ENCODE measurements at regions not wholly inside any gene's neighbourhood (a gene's known extent, or its start where the extent isn't known, plus 50 kb on each side); places are given as distances from the start of the nearest gene placed in this dataset.

DNA sequence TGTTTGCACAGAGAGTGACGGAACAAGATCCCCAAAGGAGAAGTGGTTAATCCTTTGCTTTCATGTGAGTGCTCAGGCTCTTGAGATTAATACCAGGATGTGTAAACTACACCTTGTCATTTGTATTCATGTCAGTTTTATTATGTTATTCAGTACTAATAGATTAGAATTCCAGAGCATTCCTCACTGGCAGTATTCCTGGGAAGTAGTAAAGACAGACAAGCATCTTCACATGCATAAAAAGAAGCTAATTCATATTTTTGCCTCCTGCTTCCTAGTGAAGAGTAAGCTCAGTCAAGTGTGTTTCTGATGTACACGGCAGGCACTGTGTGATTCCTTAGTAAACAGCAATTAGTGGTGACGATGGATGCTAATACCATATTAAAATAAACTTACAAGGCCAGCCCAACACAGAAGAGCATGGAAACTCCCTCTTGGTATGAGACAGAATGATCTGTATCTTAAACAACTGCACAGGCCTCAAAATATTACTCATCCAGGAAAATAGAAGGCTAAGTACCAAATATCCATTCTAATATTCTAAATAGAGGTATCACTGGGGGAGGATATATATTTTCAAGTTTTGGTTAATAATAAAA lies 336.8 kb upstream of the MCTP2 start:
- Histone ChIP-seq H3K4me3 (ENCODE audit: low read depth in 1 of 2, low read length in 2 of 2) (no peak overlapping the region), H3K27ac (ENCODE audit: low read depth, low read length) (no peak overlapping the region), H3K4me1 (ENCODE audit: insufficient read depth, low read length) (no peaks in the 10 kb centered on the region), H3K9me3 (ENCODE audit: low read length) (no peaks in the 10 kb centered on the region), H3K36me3 (ENCODE audit: insufficient read depth, low read length) (no peaks in the 10 kb centered on the region), H3K9ac (ENCODE audit: low read length) (no peak overlapping the region), H3K27me3 (ENCODE audit: control insufficient read depth in 1 of 2, insufficient read depth in 2 of 2, low read length in 2 of 2) (no peaks in the 10 kb centered on the region)

DNA sequence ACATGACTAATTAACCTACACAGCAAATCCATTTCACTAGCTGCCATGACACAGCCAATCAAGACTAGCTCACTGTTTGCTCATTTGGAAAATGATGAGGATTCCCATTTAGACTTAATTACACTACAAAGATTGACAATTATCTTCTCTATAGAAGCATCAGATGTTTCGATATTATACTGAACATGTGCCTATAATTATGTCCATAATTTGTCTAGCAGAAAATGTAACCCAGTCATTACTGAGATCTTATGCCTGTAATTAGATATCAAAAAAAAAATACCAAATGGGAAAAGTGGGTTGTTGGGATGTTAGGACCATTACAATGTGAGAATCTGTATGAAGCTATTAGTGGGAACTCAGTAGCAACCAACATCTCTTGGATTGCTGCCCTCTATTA lies 344.2 kb upstream of the MCTP2 start:
- Histone ChIP-seq H3K9me3 (ENCODE audit: low read length) (no peaks in the 10 kb centered on the region), H3K27ac (ENCODE audit: low read depth, low read length) (no peak overlapping the region), H3K4me3 (ENCODE audit: low read depth in 1 of 2, low read length in 2 of 2) (no peak overlapping the region), H3K4me1 (ENCODE audit: insufficient read depth, low read length) (no peaks in the 10 kb centered on the region), H3K36me3 (ENCODE audit: insufficient read depth, low read length) (no peaks in the 10 kb centered on the region), H3K9ac (ENCODE audit: low read length) (no peak overlapping the region), H3K27me3 (ENCODE audit: control insufficient read depth in 1 of 2, insufficient read depth in 2 of 2, low read length in 2 of 2) (no peaks in the 10 kb centered on the region)

DNA sequence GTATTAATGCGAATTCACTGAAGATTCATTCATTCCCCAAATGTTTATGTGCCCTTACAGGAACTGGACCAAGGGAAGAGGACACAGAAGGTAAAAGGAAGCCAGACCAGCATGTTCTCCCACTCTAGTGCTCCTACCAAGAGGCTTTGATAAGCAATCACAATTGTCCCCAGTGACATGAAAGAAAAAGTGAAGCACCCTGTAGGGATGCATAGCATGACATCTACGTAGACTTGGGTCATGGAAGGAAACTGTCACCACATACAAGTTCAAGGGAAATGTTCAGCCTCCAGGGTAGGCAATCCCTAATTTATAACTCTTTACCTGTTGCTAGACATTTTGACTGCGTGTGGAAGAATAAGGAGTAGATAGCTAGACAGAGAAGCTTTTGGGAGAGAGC lies 348.6 kb upstream of the MCTP2 start:
- Histone ChIP-seq H3K4me1 (ENCODE audit: insufficient read depth, low read length) (no peaks in the 10 kb centered on the region), H3K27me3 (ENCODE audit: control insufficient read depth in 1 of 2, insufficient read depth in 2 of 2, low read length in 2 of 2) (no peaks in the 10 kb centered on the region), H3K27ac (ENCODE audit: low read depth, low read length) (no peak overlapping the region), H3K9me3 (ENCODE audit: low read length) (no peaks in the 10 kb centered on the region), H3K4me3 (ENCODE audit: low read depth in 1 of 2, low read length in 2 of 2) (no peak overlapping the region), H3K9ac (ENCODE audit: low read length) (no peak overlapping the region), H3K36me3 (ENCODE audit: insufficient read depth, low read length) (no peaks in the 10 kb centered on the region)

DNA sequence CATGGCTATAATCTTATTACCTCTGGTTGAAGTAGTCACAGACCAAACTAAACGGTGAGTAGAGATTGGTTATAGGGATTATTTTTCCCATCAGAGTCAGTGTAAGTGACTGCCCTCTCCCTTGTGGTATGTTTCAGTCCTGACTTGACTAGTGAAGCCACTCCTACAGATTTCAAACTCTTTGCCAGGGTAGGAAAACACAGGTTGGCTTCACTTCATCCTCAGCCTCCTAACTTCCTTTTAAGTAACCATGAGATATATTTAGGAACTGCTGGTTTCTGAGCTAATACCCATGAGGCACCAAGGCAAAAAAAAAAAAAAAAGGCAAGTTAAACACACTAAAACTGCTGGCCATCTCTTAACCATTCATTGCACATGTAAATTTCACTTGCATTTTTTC lies 349.2 kb upstream of the MCTP2 start:
- H3K9ac ChIP-seq (ENCODE audit: low read length) = no peak overlapping the region
- H3K9me3 ChIP-seq (ENCODE audit: low read length) = no peaks in the 10 kb centered on the region
- H3K4me1 ChIP-seq (ENCODE audit: insufficient read depth, low read length) = no peaks in the 10 kb centered on the region
- no peak overlapping the region for H3K4me3 ChIP-seq (ENCODE audit: low read depth in 1 of 2, low read length in 2 of 2)
- H3K36me3 ChIP-seq (ENCODE audit: insufficient read depth, low read length) = no peaks in the 10 kb centered on the region
- no peak overlapping the region for H3K27ac ChIP-seq (ENCODE audit: low read depth, low read length)
- H3K27me3 ChIP-seq (ENCODE audit: control insufficient read depth in 1 of 2, insufficient read depth in 2 of 2, low read length in 2 of 2) = no peaks in the 10 kb centered on the region

DNA sequence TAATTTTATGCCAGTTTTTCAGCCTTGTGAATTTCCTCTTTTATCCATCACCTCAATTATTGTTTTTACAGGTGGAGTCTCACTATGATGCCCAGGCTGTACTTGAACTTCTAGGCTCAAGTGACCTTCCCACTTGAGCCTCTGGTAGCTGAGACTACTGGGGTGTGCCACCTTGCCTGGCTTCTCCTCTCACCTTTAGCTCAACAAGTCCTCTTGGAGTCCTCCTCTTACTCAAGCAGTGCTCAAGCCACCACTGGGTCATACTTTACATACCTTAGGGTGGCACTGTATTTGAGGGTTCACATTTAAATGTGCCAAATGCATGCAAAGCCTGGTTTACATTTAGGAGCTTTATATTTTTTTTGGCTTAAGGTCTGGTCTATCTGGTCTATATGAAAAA lies 350.1 kb upstream of the MCTP2 start:
- Histone ChIP-seq H3K4me3 (ENCODE audit: low read depth in 1 of 2, low read length in 2 of 2) (no peak overlapping the region), H3K4me1 (ENCODE audit: insufficient read depth, low read length) (no peaks in the 10 kb centered on the region), H3K9me3 (ENCODE audit: low read length) (no peaks in the 10 kb centered on the region), H3K27me3 (ENCODE audit: control insufficient read depth in 1 of 2, insufficient read depth in 2 of 2, low read length in 2 of 2) (no peaks in the 10 kb centered on the region), H3K27ac (ENCODE audit: low read depth, low read length) (no peak overlapping the region), H3K36me3 (ENCODE audit: insufficient read depth, low read length) (no peaks in the 10 kb centered on the region), H3K9ac (ENCODE audit: low read length) (no peak overlapping the region)

DNA sequence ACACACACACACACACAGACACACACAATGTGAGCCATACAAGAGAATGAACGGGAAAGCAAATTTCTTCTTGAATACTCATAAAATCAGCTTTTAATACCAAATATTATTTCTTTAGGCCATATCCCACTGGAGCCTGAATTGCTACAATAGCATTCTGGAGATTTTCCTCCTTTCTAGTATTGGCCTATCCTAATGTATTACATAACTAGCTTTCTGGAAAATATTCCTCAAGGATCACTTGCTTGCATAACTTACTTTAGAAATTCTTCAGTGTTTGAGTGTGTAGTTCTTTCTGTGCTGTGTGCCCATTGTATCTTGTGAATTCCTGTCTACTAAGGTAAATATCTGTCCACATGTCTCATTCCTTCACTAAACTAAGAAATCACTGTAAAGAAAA lies 351.0 kb upstream of the MCTP2 start:
- H3K27ac ChIP-seq (ENCODE audit: low read depth, low read length) = no peak overlapping the region
- no peaks in the 10 kb centered on the region for H3K9me3 ChIP-seq (ENCODE audit: low read length)

DNA sequence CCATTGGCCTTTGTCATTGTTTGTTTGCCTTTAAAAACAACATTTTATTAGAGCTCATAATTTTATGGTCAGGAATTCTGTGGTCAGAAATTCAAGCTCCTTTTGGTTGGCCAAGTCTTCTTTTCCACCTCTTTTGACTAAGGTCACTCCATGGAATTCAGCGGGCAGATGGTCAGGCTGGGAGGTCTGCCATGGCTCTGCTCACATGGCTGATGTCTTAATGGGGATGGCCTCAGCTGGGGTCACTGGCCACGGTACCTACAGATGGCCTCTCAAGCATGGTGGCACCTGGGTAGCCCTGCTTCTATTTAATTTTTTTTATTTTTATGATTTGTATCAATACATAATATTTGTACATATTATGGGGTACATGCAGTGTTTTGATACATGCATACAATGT lies 360.8 kb upstream of the MCTP2 start:
- Histone ChIP-seq H3K9me3 (ENCODE audit: low read length) (no peaks in the 10 kb centered on the region), H3K4me3 (ENCODE audit: low read depth in 1 of 2, low read length in 2 of 2) (no peak overlapping the region), H3K4me1 (ENCODE audit: insufficient read depth, low read length) (no peaks in the 10 kb centered on the region), H3K36me3 (ENCODE audit: insufficient read depth, low read length) (no peaks in the 10 kb centered on the region), H3K9ac (ENCODE audit: low read length) (no peak overlapping the region), H3K27ac (ENCODE audit: low read depth, low read length) (no peak overlapping the region), H3K27me3 (ENCODE audit: control insufficient read depth in 1 of 2, insufficient read depth in 2 of 2, low read length in 2 of 2) (no peaks in the 10 kb centered on the region)

More for the DNA sequence above, 351.0 kb upstream of the MCTP2 start:
- Histone ChIP-seq H3K4me1 (ENCODE audit: insufficient read depth, low read length) (no peaks in the 10 kb centered on the region), H3K36me3 (ENCODE audit: insufficient read depth, low read length) (no peaks in the 10 kb centered on the region), H3K27me3 (ENCODE audit: control insufficient read depth in 1 of 2, insufficient read depth in 2 of 2, low read length in 2 of 2) (no peaks in the 10 kb centered on the region), H3K4me3 (ENCODE audit: low read depth in 1 of 2, low read length in 2 of 2) (no peak overlapping the region), H3K9ac (ENCODE audit: low read length) (no peak overlapping the region)

DNA sequence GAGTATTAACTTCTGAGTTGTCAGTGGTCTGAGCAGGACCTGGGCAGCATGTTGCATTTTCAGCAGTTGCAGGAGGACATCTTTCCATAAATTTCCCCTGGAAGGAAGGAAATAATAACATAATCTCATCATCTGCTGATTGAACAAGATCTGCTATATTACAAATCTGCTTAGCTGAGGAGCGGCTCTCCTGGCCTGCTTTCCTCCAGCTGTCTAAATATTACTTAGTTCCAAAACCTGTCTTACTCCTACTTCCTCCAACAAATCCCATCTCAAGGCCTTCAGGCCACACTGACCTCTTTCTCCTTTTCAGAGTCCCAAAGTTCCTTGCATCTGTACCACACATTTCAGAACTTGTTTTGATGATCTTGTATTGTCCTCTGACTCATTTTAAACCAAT lies 364.4 kb upstream of the MCTP2 start:
- Histone ChIP-seq H3K4me3 (ENCODE audit: low read depth in 1 of 2, low read length in 2 of 2) (no peak overlapping the region), H3K9me3 (ENCODE audit: low read length) (no peaks in the 10 kb centered on the region), H3K9ac (ENCODE audit: low read length) (no peak overlapping the region), H3K36me3 (ENCODE audit: insufficient read depth, low read length) (no peaks in the 10 kb centered on the region), H3K27me3 (ENCODE audit: control insufficient read depth in 1 of 2, insufficient read depth in 2 of 2, low read length in 2 of 2) (no peaks in the 10 kb centered on the region), H3K27ac (ENCODE audit: low read depth, low read length) (no peak overlapping the region), H3K4me1 (ENCODE audit: insufficient read depth, low read length) (no peaks in the 10 kb centered on the region)

DNA sequence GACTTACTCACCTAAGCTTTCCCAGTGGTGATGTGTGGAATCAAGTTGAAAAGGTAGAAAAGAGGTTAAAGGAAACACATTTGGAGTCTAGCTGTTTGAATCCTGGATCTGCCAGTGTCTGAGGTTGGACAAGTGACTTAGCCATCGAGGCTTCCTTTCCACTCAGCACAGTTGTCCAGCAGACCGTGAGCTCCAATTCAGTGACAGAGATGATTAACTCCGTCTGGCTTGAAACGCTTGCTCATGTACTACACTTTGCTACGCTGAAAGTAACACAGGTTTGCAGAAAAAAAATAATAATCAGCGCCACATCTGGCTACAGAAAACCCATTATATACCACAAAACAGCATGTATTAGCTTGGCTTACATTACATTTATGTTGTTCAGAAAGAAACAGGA lies 364.9 kb upstream of the MCTP2 start:
- Histone ChIP-seq H3K9me3 (ENCODE audit: low read length) (no peaks in the 10 kb centered on the region), H3K4me3 (ENCODE audit: low read depth in 1 of 2, low read length in 2 of 2) (no peak overlapping the region), H3K27ac (ENCODE audit: low read depth, low read length) (no peak overlapping the region), H3K9ac (ENCODE audit: low read length) (no peak overlapping the region), H3K4me1 (ENCODE audit: insufficient read depth, low read length) (no peaks in the 10 kb centered on the region), H3K27me3 (ENCODE audit: control insufficient read depth in 1 of 2, insufficient read depth in 2 of 2, low read length in 2 of 2) (no peaks in the 10 kb centered on the region), H3K36me3 (ENCODE audit: insufficient read depth, low read length) (no peaks in the 10 kb centered on the region)

DNA sequence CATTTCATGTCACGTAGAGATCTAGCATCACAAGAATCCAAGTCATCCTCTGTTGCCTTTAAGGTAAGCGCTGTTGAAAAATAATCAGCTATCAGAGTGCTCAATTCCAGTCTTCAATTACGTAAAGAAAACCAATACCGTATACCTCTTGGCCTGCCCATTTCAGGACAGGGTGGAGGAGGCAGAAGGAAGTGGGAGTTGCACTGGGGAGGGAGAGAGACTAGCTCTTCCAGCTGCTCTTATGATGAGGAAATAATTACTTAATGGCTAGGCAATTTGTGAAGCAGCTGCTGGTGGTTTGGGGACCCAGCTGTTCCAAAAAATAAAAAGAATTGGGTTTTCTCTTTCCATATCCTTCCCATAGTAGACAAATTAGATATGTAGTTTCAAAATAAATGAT lies 365.8 kb upstream of the MCTP2 start:
- H3K4me1 ChIP-seq (ENCODE audit: insufficient read depth, low read length) = no peaks in the 10 kb centered on the region
- no peaks in the 10 kb centered on the region for H3K27me3 ChIP-seq (ENCODE audit: control insufficient read depth in 1 of 2, insufficient read depth in 2 of 2, low read length in 2 of 2)
- H3K9ac ChIP-seq (ENCODE audit: low read length) = no peak overlapping the region
- H3K27ac ChIP-seq (ENCODE audit: low read depth, low read length) = no peak overlapping the region
- no peak overlapping the region for H3K4me3 ChIP-seq (ENCODE audit: low read depth in 1 of 2, low read length in 2 of 2)
- H3K36me3 ChIP-seq (ENCODE audit: insufficient read depth, low read length) = no peaks in the 10 kb centered on the region
- no peaks in the 10 kb centered on the region for H3K9me3 ChIP-seq (ENCODE audit: low read length)

DNA sequence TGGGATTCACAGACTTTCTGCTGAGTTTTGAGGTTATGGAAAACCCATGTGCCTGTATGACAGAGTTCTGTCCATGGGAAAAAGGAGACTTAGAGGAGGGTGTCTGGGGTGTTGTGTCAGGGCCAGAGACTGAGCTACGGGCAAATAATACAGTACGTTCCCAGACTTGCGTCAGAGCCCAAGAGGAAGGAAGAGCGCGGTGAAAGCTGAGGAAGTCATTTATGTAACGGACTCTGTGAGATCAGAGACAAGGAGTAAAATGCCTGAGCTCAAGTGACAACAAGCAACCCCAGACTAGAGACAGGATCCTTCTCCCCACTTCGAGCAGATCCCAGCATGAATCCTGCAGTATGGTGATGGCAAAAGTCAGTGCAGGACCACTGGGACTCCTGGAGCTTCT lies 368.6 kb upstream of the MCTP2 start:
- Histone ChIP-seq H3K27ac (ENCODE audit: low read depth, low read length) (no peak overlapping the region), H3K4me3 (ENCODE audit: low read depth in 1 of 2, low read length in 2 of 2) (no peak overlapping the region), H3K4me1 (ENCODE audit: insufficient read depth, low read length) (no peaks in the 10 kb centered on the region), H3K9ac (ENCODE audit: low read length) (no peak overlapping the region), H3K36me3 (ENCODE audit: insufficient read depth, low read length) (no peaks in the 10 kb centered on the region), H3K27me3 (ENCODE audit: control insufficient read depth in 1 of 2, insufficient read depth in 2 of 2, low read length in 2 of 2) (no peaks in the 10 kb centered on the region), H3K9me3 (ENCODE audit: low read length) (no peaks in the 10 kb centered on the region)

DNA sequence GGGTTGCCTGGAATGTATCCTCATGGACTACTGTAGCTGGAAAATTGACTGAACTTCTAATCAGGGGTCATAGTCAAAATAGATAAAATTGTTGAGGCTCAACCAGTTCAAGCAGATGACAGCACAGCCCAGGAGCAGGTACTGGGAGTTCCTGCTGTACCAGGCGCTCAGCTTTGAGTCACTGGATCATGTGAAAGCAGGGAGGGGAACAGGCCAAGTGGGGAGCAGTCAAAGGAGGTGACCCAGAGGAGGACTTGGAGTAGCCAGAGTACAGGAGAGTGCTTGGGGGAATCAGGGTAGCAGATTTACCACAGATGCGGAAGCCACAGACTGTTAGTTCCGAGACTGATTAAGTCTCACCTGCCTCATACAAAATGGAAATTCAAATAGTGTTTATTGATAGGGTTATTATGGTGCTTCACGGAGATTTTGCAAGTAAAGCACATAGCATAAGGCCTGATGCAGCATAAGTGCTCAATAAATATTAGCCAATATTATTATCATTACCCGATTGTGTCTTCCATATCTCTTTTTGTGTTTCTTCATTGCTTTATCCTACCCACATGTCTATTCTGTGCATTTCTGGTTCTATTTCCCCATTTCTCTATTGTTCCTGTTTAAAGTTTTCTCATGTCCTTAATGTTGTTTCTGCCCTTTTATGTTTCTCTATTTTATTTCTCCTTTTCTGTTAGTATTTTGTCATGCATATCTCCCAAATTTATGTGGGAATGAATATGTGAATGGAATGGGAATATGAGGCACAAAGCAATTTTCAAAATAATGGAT lies 369.2 kb upstream of the MCTP2 start:
- Histone ChIP-seq H3K27ac (ENCODE audit: low read depth, low read length) (no peak overlapping the region), H3K4me3 (ENCODE audit: low read depth in 1 of 2, low read length in 2 of 2) (no peak overlapping the region), H3K27me3 (ENCODE audit: control insufficient read depth in 1 of 2, insufficient read depth in 2 of 2, low read length in 2 of 2) (no peaks in the 10 kb centered on the region), H3K9ac (ENCODE audit: low read length) (no peak overlapping the region), H3K9me3 (ENCODE audit: low read length) (no peaks in the 10 kb centered on the region), H3K4me1 (ENCODE audit: insufficient read depth, low read length) (no peaks in the 10 kb centered on the region), H3K36me3 (ENCODE audit: insufficient read depth, low read length) (no peaks in the 10 kb centered on the region)

Data from muscle layer of colon (tissue), 2 donors.